ENCODE measurements at regions not wholly inside any gene's neighbourhood (a gene's known extent, or its start where the extent isn't known, plus 50 kb on each side); places are given as distances from the start of the nearest gene placed in this dataset.

DNA sequence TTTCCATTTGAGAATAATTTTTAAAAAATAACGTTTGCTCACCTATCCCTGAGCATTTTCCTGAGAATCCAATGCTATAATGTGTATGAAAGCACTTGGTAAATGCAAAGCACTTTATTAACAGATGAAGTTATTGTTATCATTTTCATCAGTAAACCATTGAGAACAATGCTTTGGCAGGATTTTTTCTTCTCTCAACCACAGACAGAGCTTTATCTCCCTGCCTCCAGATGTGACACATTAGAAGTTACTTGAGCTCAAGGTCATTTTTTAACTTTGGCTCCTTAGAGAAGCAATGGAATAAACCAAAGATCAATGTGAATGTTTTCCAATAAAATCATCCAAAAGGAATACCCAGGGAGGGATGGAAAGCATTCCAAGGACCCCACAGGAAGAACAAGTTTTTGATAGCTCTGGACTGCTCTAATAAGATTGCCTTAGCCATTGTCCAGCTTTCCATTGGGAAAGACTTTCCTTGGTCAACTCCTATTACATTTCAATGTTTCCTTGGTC, 118.9 kb upstream of the NT5C1B start:
- no peaks in the 10 kb centered on the region for H3K36me3 ChIP-seq (ENCODE audit: control insufficient read depth in 2 of 2, extremely low read depth in 1 of 2, insufficient read depth in 2 of 2, low read length in 2 of 2)
- peak; percentile 55 for DNase-seq (ENCODE audit: low read depth, low spot score)
- intact Hi-C loops (cut with micrococcal nuclease) = no loop called here

More for the DNA sequence above, 118.9 kb upstream of the NT5C1B start:
- TF ChIP-seq POLR2A (IDR thresholded peaks at IDR 0.05; ENCODE audit: low read depth, low read length) (no peak), EZH2 (IDR thresholded peaks at IDR 0.05; ENCODE audit: borderline replicate concordance, low read depth, low read length, severe bottlenecking) (no peak), POLR2AphosphoS5 (IDR thresholded peaks at IDR 0.05; ENCODE audit: insufficient read depth, low read depth, low read length) (no peak), GATA2 (IDR thresholded peaks at IDR 0.05; ENCODE audit: insufficient read depth, insufficient read length, low read depth, low read length) (no peak), JUN (IDR thresholded peaks at IDR 0.05; ENCODE audit: borderline replicate concordance, insufficient read depth, insufficient read length, low read depth) (no peak), FOS (IDR thresholded peaks at IDR 0.05; ENCODE audit: borderline replicate concordance, insufficient read depth, low read length) (no peak), MYC (IDR thresholded peaks at IDR 0.05; ENCODE audit: low read depth, low read length) (no peak)
- TF ChIP-seq, protein P1, sequence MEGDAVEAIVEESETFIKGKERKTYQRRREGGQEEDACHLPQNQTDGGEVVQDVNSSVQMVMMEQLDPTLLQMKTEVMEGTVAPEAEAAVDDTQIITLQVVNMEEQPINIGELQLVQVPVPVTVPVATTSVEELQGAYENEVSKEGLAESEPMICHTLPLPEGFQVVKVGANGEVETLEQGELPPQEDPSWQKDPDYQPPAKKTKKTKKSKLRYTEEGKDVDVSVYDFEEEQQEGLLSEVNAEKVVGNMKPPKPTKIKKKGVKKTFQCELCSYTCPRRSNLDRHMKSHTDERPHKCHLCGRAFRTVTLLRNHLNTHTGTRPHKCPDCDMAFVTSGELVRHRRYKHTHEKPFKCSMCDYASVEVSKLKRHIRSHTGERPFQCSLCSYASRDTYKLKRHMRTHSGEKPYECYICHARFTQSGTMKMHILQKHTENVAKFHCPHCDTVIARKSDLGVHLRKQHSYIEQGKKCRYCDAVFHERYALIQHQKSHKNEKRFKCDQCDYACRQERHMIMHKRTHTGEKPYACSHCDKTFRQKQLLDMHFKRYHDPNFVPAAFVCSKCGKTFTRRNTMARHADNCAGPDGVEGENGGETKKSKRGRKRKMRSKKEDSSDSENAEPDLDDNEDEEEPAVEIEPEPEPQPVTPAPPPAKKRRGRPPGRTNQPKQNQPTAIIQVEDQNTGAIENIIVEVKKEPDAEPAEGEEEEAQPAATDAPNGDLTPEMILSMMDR (IDR thresholded peaks at IDR 0.05; ENCODE audit: extremely low read depth in 1 of 2, insufficient read depth in 1 of 2, low read depth in 1 of 2, low read length in 2 of 2) = no peak
- TF ChIP-seq, protein P2, sequence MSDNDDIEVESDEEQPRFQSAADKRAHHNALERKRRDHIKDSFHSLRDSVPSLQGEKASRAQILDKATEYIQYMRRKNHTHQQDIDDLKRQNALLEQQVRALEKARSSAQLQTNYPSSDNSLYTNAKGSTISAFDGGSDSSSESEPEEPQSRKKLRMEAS (IDR thresholded peaks at IDR 0.05; ENCODE audit: insufficient read depth, insufficient read length) = no peak
- dilution Hi-C loops (cut with MboI; ENCODE audit: extremely low pct_ligation_motif_present, low sequenced_read_pairs) = no loop called here
- H3K4me3 ChIP-seq (replicated peaks in 1 of 3; ENCODE audit: insufficient read depth in 1 of 3, low read depth in 1 of 3, low read length in 3 of 3) = no peak overlapping the region
- no peak overlapping the region for H3K4me2 ChIP-seq (ENCODE audit: insufficient read depth, low read length)
- FAIRE-seq = no peak
- H3K9ac ChIP-seq (replicated peaks; ENCODE audit: extremely low read depth, insufficient read depth, low read length) = no peak overlapping the region
- no peaks in the 10 kb centered on the region for H3K9me1 ChIP-seq (replicated peaks; ENCODE audit: control insufficient read depth, extremely low read depth, insufficient read depth, low read length)
- no peaks in the 10 kb centered on the region for H3K79me2 ChIP-seq (ENCODE audit: control insufficient read depth, insufficient read depth, low read length)
- BruUV-seq (replicated peaks) = no TSS peak
- no peaks in the 10 kb centered on the region for H3K9me3 ChIP-seq (replicated peaks; ENCODE audit: control insufficient read depth, insufficient read depth, low read length)
- H2AFZ ChIP-seq (ENCODE audit: low read depth, low read length) = no peak overlapping the region
- no peaks in the 10 kb centered on the region for H4K20me1 ChIP-seq (replicated peaks; ENCODE audit: control insufficient read depth, extremely low read depth, insufficient read depth, low read length)
- POLR2A ChIA-PET = no interaction called here
- CTCF ChIA-PET = interaction anchor here (0.7 kb wide), 1 partner anchor 13 kb away, joined by 3 read pairs; no protein-coding TSS in a partner anchor
- H3K4me1 ChIP-seq (ENCODE audit: control insufficient read depth, extremely low read depth, insufficient read depth, low read length) = no peaks in the 10 kb centered on the region
- no peak overlapping the region for H3K27ac ChIP-seq (ENCODE audit: insufficient read depth, low read depth, low read length)
- H3K27me3 ChIP-seq (ENCODE audit: control insufficient read depth in 2 of 2, insufficient read depth in 2 of 2, low read length in 2 of 2) = no peaks in the 10 kb centered on the region

All from endothelial cell of umbilical vein (primary cell).